Effector memory CD8-positive, alpha-beta T cell (primary cell): ENCODE measurements at regions not wholly inside any gene's neighbourhood (a gene's known extent, or its start where the extent isn't known, plus 50 kb on each side); places are given as distances from the start of the nearest gene placed in this dataset.
"Not testable (repeated sequence)": the region's sequence is repeated elsewhere in the genome, so short reads cannot be mapped to it uniquely, and the experiment has no call there.

Source experiments
- ATAC-seq: fragments of 150-1000 bp; cut with Tn5 transposase; replicated peaks from 2 replicates; pipeline ENCODE4 v1.10.0; 2021; ENCODE audit warnings: mild to moderate bottlenecking, moderate library complexity
- DNase-seq, 3 experiments: peaks; one replicate each; pipeline ENCODE4 v3.0.0; 2021
- H3K27ac Mint-ChIP-seq, 2 donors: one replicate each; pipeline ENCODE4 v1.8.0; 2022; ENCODE audit warnings: mild to moderate bottlenecking in 2 of 2, mixed read lengths in 2 of 2, moderate library complexity in 2 of 2
- H3K27me3 Mint-ChIP-seq, 2 donors: one replicate each; pipeline ENCODE4 v1.8.0; 2022; ENCODE audit warnings: mixed read lengths in 2 of 2
- H3K36me3 Mint-ChIP-seq: one replicate; pipeline ENCODE4 v1.8.0; 2022; ENCODE audit warnings: mild to moderate bottlenecking, moderate library complexity, mixed read lengths; ENCODE audit not compliant: insufficient read depth
- H3K4me1 Mint-ChIP-seq, 2 donors: one replicate each; pipeline ENCODE4 v1.8.0; 2022; ENCODE audit warnings: low read depth in 2 of 2, mixed read lengths in 2 of 2
- H3K4me3 Mint-ChIP-seq, 2 donors: one replicate each; pipeline ENCODE4 v1.8.0; 2022; ENCODE audit warnings: mild to moderate bottlenecking in 2 of 2, mixed read lengths in 2 of 2, moderate library complexity in 2 of 2
- H3K9me3 Mint-ChIP-seq, 2 donors: one replicate each; pipeline ENCODE4 v1.8.0; 2022; ENCODE audit warnings: mixed read lengths in 2 of 2

- DNase-seq = no peak
- Mint-ChIP-seq H3K27ac (no peak overlapping the region), H3K4me3 (no peak overlapping the region), H3K36me3 (no peaks in the 10 kb centered on the region), H3K4me1 (no peaks in the 10 kb centered on the region), H3K9me3 (peaks cover 7 to 15% of the 10 kb centered on the region in 2 donors), H3K27me3 (no peaks in the 10 kb centered on the region)
- ATAC-seq = no peak
These were observed 654.2 kb downstream of the TLE1 start for GRCh38 chr9:81035171-81035570.

GRCh38 chr9:81032831-81033230 is 656.5 kb downstream of the TLE1 start:
- DNase-seq = no peak
- no peak overlapping the region for H3K4me3 Mint-ChIP-seq
- ATAC-seq = no peak
- H3K36me3 Mint-ChIP-seq = no peaks in the 10 kb centered on the region
- no peak overlapping the region for H3K27ac Mint-ChIP-seq
- no peaks in the 10 kb centered on the region for H3K4me1 Mint-ChIP-seq
- H3K27me3 Mint-ChIP-seq = no peaks in the 10 kb centered on the region
- peaks cover 7 to 13% of the 10 kb centered on the region in 2 donors for H3K9me3 Mint-ChIP-seq

DNA sequence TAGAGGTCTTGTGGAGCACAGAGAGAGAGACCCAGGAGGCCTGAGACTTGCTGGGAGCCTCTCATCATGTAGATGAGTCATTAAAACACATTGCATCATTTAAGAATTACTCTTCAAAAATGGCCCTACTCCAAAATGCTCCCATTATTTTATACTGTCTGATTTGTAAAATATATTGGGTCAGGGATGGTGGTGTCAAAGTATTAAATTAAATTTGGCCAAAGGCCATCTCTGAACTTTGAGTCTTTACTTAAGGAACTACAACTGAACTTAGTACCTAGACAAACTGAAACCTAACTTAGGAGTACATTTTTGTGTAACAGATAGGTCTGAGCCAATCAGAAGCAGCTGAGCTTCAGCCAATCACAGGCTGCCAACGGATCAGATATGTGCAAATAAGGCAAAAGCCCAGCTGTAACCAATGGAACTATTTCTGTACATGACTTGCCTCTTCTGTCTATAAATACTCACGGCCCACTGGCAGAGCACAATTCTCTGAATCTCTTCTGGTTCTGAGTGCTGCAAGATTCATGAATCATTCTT is 657.2 kb downstream of the TLE1 start:
- Mint-ChIP-seq H3K4me1 (no peaks in the 10 kb centered on the region), H3K36me3 (no peaks in the 10 kb centered on the region), H3K9me3 (peaks cover 7 to 13% of the 10 kb centered on the region in 2 donors), H3K27ac (no peak overlapping the region), H3K4me3 (no peak overlapping the region), H3K27me3 (no peaks in the 10 kb centered on the region)
- ATAC-seq (no peak), DNase-seq (no peak)

- Mint-ChIP-seq H3K27me3 (no peaks in the 10 kb centered on the region), H3K27ac (no peak overlapping the region), H3K9me3 (peaks cover 5 to 15% of the 10 kb centered on the region in 2 donors), H3K4me1 (no peaks in the 10 kb centered on the region), H3K4me3 (no peak overlapping the region), H3K36me3 (no peaks in the 10 kb centered on the region)
- DNase-seq = no peak
- ATAC-seq = no peak
These were observed 657.8 kb downstream of the TLE1 start for GRCh38 chr9:81031422-81032029.

DNA sequence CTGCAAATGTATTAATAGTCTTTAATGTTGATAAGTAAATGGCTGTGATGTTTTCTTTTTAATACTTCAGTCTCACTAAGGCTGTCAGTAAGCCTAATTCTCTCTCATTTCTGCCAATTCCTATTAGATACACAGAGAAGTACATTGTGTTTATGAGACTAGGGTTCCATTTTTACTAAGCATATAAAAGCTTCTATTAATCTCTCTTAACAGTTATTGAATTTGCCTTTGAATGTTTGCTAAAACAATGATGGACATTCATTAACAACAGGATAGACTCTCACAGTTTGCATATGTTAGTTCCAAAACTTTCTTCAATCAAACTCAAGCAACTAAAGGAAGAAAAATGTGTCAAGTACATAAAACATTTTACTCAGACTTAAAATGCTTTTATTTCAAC is 659.3 kb downstream of the TLE1 start:
- no peak for ATAC-seq

GRCh38 chr9:81028504-81028903 is 660.8 kb downstream of the TLE1 start:
- Mint-ChIP-seq H3K9me3 (peaks cover under 1 to 8% of the 10 kb centered on the region in 2 donors), H3K27me3 (no peaks in the 10 kb centered on the region), H3K27ac (no peak overlapping the region), H3K36me3 (no peaks in the 10 kb centered on the region), H3K4me3 (no peak overlapping the region), H3K4me1 (no peaks in the 10 kb centered on the region)
- DNase-seq (no peak), ATAC-seq (no peak)

More for the DNA sequence above, 659.3 kb downstream of the TLE1 start:
- no peak for DNase-seq
- Mint-ChIP-seq H3K4me3 (no peak overlapping the region), H3K36me3 (no peaks in the 10 kb centered on the region), H3K4me1 (no peaks in the 10 kb centered on the region), H3K27ac (no peak overlapping the region), H3K9me3 (peaks cover 0 to 12% of the 10 kb centered on the region in 2 donors), H3K27me3 (no peaks in the 10 kb centered on the region)

DNA sequence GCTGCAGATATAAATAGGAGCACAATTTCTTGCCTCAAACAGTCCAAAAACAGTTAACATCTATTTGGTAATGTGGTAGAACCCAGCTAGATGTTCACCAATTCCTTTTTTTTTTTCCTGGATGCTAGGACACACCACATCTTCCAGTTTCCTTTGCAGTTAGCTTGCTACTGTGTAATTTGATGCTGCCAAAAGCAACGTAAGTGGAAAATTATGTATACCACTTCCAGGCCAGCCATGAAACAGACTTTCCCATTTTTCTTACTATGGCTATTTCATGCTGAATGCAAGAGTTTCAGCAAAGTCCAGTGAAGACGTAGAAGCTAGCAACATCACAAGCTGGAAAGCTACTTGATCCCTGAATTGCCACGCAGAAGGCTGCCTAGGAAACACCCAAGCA is 667.2 kb downstream of the TLE1 start:
- no peaks in the 10 kb centered on the region for H3K27me3 Mint-ChIP-seq

GRCh38 chr9:81014945-81015344 is 674.4 kb downstream of the TLE1 start:
- H3K27me3 Mint-ChIP-seq, DNase-seq, H3K4me3 Mint-ChIP-seq, H3K27ac Mint-ChIP-seq, ATAC-seq, H3K4me1 Mint-ChIP-seq, H3K36me3 Mint-ChIP-seq: not testable (repeated sequence)
- H3K9me3 Mint-ChIP-seq = peaks cover 28 to 55% of the 10 kb centered on the region in 2 donors

More for the DNA sequence above, 667.2 kb downstream of the TLE1 start:
- no peaks in the 10 kb centered on the region for H3K4me1 Mint-ChIP-seq
- ATAC-seq (no peak), DNase-seq (no peak)
- H3K36me3 Mint-ChIP-seq = no peaks in the 10 kb centered on the region
- no peak overlapping the region for H3K27ac Mint-ChIP-seq
- H3K9me3 Mint-ChIP-seq = peaks cover 13 to 31% of the 10 kb centered on the region in 2 donors
- H3K4me3 Mint-ChIP-seq = no peak overlapping the region

DNA sequence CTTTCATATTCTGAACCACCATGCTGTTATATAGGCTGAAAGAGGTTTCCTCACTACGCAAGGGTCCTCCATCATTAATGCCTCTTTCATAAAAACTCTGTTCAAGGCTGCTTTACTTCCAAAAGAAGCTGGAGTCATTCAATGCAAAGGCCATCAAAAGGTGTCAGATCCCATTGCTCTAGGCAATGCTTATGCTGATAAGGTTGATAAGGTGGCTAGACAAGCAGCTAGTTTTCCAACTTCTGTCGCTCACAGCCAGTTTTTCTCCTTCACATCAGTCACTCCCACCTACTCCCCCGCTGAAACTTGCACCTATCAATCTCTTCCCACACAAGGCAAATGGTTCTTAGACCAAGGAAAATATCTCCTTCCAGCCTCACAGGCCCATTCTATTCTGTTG is 676.2 kb downstream of the TLE1 start:
- DNase-seq, ATAC-seq, H3K4me3 Mint-ChIP-seq, H3K27me3 Mint-ChIP-seq, H3K36me3 Mint-ChIP-seq, H3K4me1 Mint-ChIP-seq, H3K27ac Mint-ChIP-seq: not testable (repeated sequence)
- peaks cover 30 to 61% of the 10 kb centered on the region in 2 donors for H3K9me3 Mint-ChIP-seq

GRCh38 chr9:81002906-81003305 is 686.4 kb downstream of the TLE1 start:
- Mint-ChIP-seq H3K4me1 (no peaks in the 10 kb centered on the region), H3K27me3 (no peaks in the 10 kb centered on the region), H3K4me3 (no peak overlapping the region), H3K36me3 (no peaks in the 10 kb centered on the region), H3K27ac (no peak overlapping the region), H3K9me3 (peaks cover 5 to 31% of the 10 kb centered on the region in 2 donors)
- DNase-seq = no peak
- no peak for ATAC-seq

DNA sequence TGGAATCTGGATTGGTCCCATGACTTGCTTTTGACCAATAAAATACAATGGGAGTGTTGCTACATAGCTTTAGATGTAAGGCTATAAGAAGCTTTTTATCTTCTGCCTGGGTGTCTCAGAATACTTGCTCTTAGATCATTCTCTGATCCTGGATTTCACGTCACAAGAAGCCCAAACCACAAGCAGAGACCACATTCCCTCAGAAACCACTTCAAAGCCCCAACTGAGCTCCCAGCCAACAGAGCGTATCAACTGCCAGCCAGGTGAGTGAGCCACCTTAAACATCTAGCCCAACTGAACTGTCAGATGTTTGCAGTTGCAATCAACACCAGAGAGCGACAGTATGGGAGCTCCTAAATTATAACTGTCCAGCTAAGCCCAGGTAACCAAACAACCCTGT is 687.1 kb downstream of the TLE1 start:
- Mint-ChIP-seq H3K36me3 (no peaks in the 10 kb centered on the region), H3K4me3 (no peak overlapping the region), H3K27me3 (no peaks in the 10 kb centered on the region), H3K27ac (no peak overlapping the region), H3K9me3 (peaks cover 5 to 31% of the 10 kb centered on the region in 2 donors), H3K4me1 (no peaks in the 10 kb centered on the region)
- ATAC-seq = no peak
- DNase-seq = no peak

- H3K27me3 Mint-ChIP-seq = no peaks in the 10 kb centered on the region
- ATAC-seq (no peak), DNase-seq (no peak)
- H3K9me3 Mint-ChIP-seq = peaks cover 5 to 15% of the 10 kb centered on the region in 2 donors
- H3K27ac Mint-ChIP-seq = no peak overlapping the region
- H3K4me3 Mint-ChIP-seq = no peak overlapping the region
- no peaks in the 10 kb centered on the region for H3K4me1 Mint-ChIP-seq
- H3K36me3 Mint-ChIP-seq = no peaks in the 10 kb centered on the region
These were observed 693.6 kb downstream of the TLE1 start for GRCh38 chr9:80995759-80996158.

DNA sequence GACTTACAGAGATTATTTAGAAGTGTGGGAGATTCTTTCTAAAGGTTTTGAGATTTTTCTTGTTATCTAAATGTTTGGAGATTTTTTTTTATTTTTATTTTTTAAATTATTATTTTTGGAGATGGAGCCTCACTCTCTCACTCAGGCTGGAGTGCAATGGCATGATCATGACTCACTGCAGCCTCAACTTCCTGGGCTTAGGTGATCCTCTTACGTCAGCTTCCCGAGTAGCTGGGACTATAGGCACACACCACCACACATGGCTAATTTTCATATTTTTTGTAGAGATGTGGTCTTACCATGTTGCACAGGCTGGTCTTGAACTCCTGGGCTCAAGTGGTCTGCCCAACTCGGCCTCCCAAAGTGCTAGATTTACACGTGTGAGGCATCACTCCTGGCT is 694.5 kb downstream of the TLE1 start:
- Mint-ChIP-seq H3K27ac (no peak overlapping the region), H3K27me3 (no peaks in the 10 kb centered on the region), H3K9me3 (peaks cover 5 to 8% of the 10 kb centered on the region in 2 donors), H3K4me1 (no peaks in the 10 kb centered on the region), H3K36me3 (no peaks in the 10 kb centered on the region), H3K4me3 (no peak overlapping the region)
- ATAC-seq = no peak
- DNase-seq = no peak

GRCh38 chr9:80985595-80985994 is 703.8 kb downstream of the TLE1 start:
- H3K4me3 Mint-ChIP-seq, H3K27ac Mint-ChIP-seq, H3K36me3 Mint-ChIP-seq, ATAC-seq, H3K4me1 Mint-ChIP-seq, DNase-seq, H3K27me3 Mint-ChIP-seq: not testable (repeated sequence)
- H3K9me3 Mint-ChIP-seq = peaks cover 8 to 13% of the 10 kb centered on the region in 2 donors
